SK-N-SH (cell line): ENCODE measurements at regions not wholly inside any gene's neighbourhood (a gene's known extent, or its start where the extent isn't known, plus 50 kb on each side); places are given as distances from the start of the nearest gene placed in this dataset.

Experiments used
- CTCF ChIA-PET: fragments of 300-600, 350-600 bp; formaldehyde crosslinking; extraction: SDS; loops from one replicate; lab custom pipeline; 2021; lab: Yijun Ruan, JAX
- POLR2A ChIA-PET: fragments of 350-600 bp; sonication (Branson Sonifier 250); formaldehyde crosslinking; extraction: SDS; loops from one replicate; lab custom pipeline; 2020; ENCODE audit warnings: antibody characterized with exemption, inconsistent platforms; lab: Yijun Ruan, JAX
- DNase-seq: peaks from one replicate; pipeline ENCODE4 v3.0.0; 2012
- H2AFZ ChIP-seq: fragments of 200-600 bp; sonication (generic); 2 replicates; pipeline ENCODE4 v1.8.1; 2016; ENCODE audit warnings: antibody characterized with exemption, mild to moderate bottlenecking, low read depth
- H3F3A ChIP-seq: fragments of 200-600 bp; sonication (generic); replicated peaks from 2 replicates; pipeline ENCODE3; 2016; ENCODE audit warnings: antibody characterized with exemption, mild to moderate bottlenecking; ENCODE audit not compliant: insufficient read depth
- H3K27ac ChIP-seq, 2 experiments: fragments of 200-500 bp in 1 of 2; fragments of 200-600 bp in 1 of 2; sonication (Bioruptor generic) in 1 of 2; sonication (generic), shearing (Covaris generic) in 1 of 2; 2 replicates each; pipeline versions ENCODE4 v1.5.1 to v1.6.1; 2014 to 2016; ENCODE audit warnings: low read depth in 2 of 2, inconsistent platforms in 1 of 2, low read length in 1 of 2, mild to moderate bottlenecking in 1 of 2, mixed read lengths in 1 of 2
- H3K27me3 ChIP-seq: fragments of 200-600 bp; sonication (generic), shearing (Covaris generic); 2 replicates; pipeline ENCODE4 v1.6.1; 2016; ENCODE audit warnings: mixed run types; ENCODE audit not compliant: insufficient read depth
- H3K36me3 ChIP-seq, 2 experiments: fragments of 200-500 bp in 1 of 2; fragments of 200-600 bp in 1 of 2; sonication (Bioruptor generic) in 1 of 2; sonication (generic) in 1 of 2; replicated peaks in 1 of 2; 2 replicates each; pipeline versions ENCODE3 to v1.5.1; 2014 to 2016; ENCODE audit warnings: low read length in 1 of 2, mild to moderate bottlenecking in 1 of 2; ENCODE audit not compliant: insufficient read depth in 2 of 2, control insufficient read depth in 1 of 2
- H3K4me1 ChIP-seq, 2 experiments: fragments of 200-500 bp in 1 of 2; fragments of 200-600 bp in 1 of 2; sonication (Bioruptor generic) in 1 of 2; sonication (generic), shearing (Covaris generic) in 1 of 2; 2 replicates each; pipeline versions ENCODE4 v1.5.1 to v1.6.1; 2014 to 2016; ENCODE audit warnings: low read depth in 1 of 2, low read length in 1 of 2, mixed run types in 1 of 2; ENCODE audit not compliant: insufficient read depth in 2 of 2, control insufficient read depth in 1 of 2
- H3K4me2 ChIP-seq: fragments of 200-600 bp; sonication (generic), shearing (Covaris generic); 2 replicates; pipeline ENCODE4 v1.6.1; 2017; ENCODE audit warnings: mixed run types
- H3K4me3 ChIP-seq, 2 experiments: fragments of 200-500 bp in 1 of 2; fragments of 200-600 bp in 1 of 2; sonication (Bioruptor generic) in 1 of 2; sonication (generic), shearing (Covaris generic) in 1 of 2; 2 replicates each; pipeline versions ENCODE4 v1.5.1 to v1.8.1; 2014 to 2016; ENCODE audit warnings: low read depth in 2 of 2, inconsistent platforms in 1 of 2, low read length in 1 of 2, mild to moderate bottlenecking in 1 of 2, mixed read lengths in 1 of 2, moderate library complexity in 1 of 2
- H3K79me2 ChIP-seq: fragments of 200-600 bp; sonication (generic); 2 replicates; pipeline ENCODE4 v1.8.1; 2017; ENCODE audit warnings: mild to moderate bottlenecking; ENCODE audit not compliant: insufficient read depth
- H3K9ac ChIP-seq: fragments of 200-600 bp; sonication (generic); 2 replicates; pipeline ENCODE4 v1.6.1; 2017; ENCODE audit warnings: mixed run types
- H3K9me2 ChIP-seq: fragments of 200-600 bp; sonication (generic); 2 replicates; pipeline ENCODE4 v1.6.1; 2017; ENCODE audit warnings: mixed run types
- H3K9me3 ChIP-seq: fragments of 200-600 bp; sonication (generic); 2 replicates; pipeline ENCODE4 v1.6.1; 2017; ENCODE audit warnings: mixed run types, mild to moderate bottlenecking, moderate library complexity
- H4K20me1 ChIP-seq: fragments of 200-600 bp; sonication (generic); 2 replicates; pipeline ENCODE4 v1.6.1; 2017; ENCODE audit warnings: mild to moderate bottlenecking, mixed run types; ENCODE audit not compliant: insufficient read depth
- CHD2 ChIP-seq: fragments of 150-350 bp; IDR thresholded peaks from 2 replicates; pipeline ENCODE4 v1.6.1; 2018; ENCODE audit warnings: low read length; ENCODE audit not compliant: partially characterized antibody
- ELF1 ChIP-seq: IDR thresholded peaks from 2 replicates; pipeline ENCODE4 v1.4.0; 2012
- EP300 ChIP-seq, 2 experiments: IDR thresholded peaks; 2 replicates each; pipeline versions ENCODE4 v1.4.0 to v1.6.1; 2012; ENCODE audit warnings: borderline replicate concordance in 1 of 2, low read depth in 1 of 2, low read length in 1 of 2
- FOXJ3 ChIP-seq: sonication (generic); formaldehyde crosslinking; IDR thresholded peaks from 2 replicates; pipeline ENCODE4 v1.5.1; 2020; ENCODE audit warnings: mild to moderate bottlenecking, missing genetic modification reagents
- FOXM1 ChIP-seq: IDR thresholded peaks from 2 replicates; pipeline ENCODE4 v1.4.0; 2012; ENCODE audit warnings: low read depth, mild to moderate bottlenecking
- GATA2 ChIP-seq: sonication (generic); formaldehyde crosslinking; IDR thresholded peaks from 2 replicates; pipeline ENCODE4 v1.5.0; 2020; ENCODE audit warnings: mild to moderate bottlenecking, missing genetic modification reagents
- JUND ChIP-seq: IDR thresholded peaks from 2 replicates; pipeline ENCODE4 v1.4.0; 2012
- MXI1 ChIP-seq: IDR thresholded peaks from 2 replicates; pipeline ENCODE4 v1.6.1; 2012; ENCODE audit warnings: mild to moderate bottlenecking, low read depth, low read length, improper control_type of control experiment
- NFIC ChIP-seq: IDR thresholded peaks from 2 replicates; pipeline ENCODE4 v1.4.0; 2012; ENCODE audit warnings: borderline replicate concordance
- POLR2AphosphoS5 ChIP-seq: IDR thresholded peaks from 2 replicates; pipeline ENCODE4 v1.6.1; 2012; ENCODE audit warnings: low read depth, low read length
- RCOR1 ChIP-seq: fragments of 150-350 bp; IDR thresholded peaks from 2 replicates; pipeline ENCODE4 v1.6.1; 2017; ENCODE audit warnings: antibody characterized with exemption, low read length
- RXRA ChIP-seq: IDR thresholded peaks from 2 replicates; pipeline ENCODE4 v1.4.0; 2012; ENCODE audit warnings: low read depth, mild to moderate bottlenecking, borderline replicate concordance
- SIN3A ChIP-seq: IDR thresholded peaks from 2 replicates; pipeline ENCODE4 v1.6.1; 2012; ENCODE audit warnings: low read depth, mild to moderate bottlenecking, low read length, moderate library complexity, borderline replicate concordance
- SMC3 ChIP-seq: IDR thresholded peaks from 2 replicates; pipeline ENCODE4 v1.6.1; 2012; ENCODE audit warnings: low read depth, low read length, improper control_type of control experiment
- YY1 ChIP-seq: IDR thresholded peaks from 2 replicates; pipeline ENCODE4 v1.4.0; 2012; ENCODE audit warnings: low read depth, mild to moderate bottlenecking
- WGBS: methylation state at CpG from one replicate; pipeline ENCODE4 v1.1.6; 2017; ENCODE audit warnings: low lambda C conversion rate; 5-methylcytosine and 5-hydroxymethylcytosine counted together
- TF ChIP-seq, protein P1 (sequence below): fragments of 150-350 bp; IDR thresholded peaks from 2 replicates; pipeline ENCODE4 v1.6.1; 2016; ENCODE audit warnings: mild to moderate bottlenecking, low read depth, low read length
- TF ChIP-seq, protein P2 (sequence below): fragments of 200-600 bp; sonication (generic); IDR thresholded peaks from 2 replicates; pipeline ENCODE4 v1.6.1; 2017; ENCODE audit warnings: antibody characterized with exemption, mild to moderate bottlenecking, moderate library complexity
- TF ChIP-seq, protein P3 (sequence below): fragments of 150-350 bp; IDR thresholded peaks from 2 replicates; pipeline ENCODE4 v1.6.1; 2017; ENCODE audit warnings: antibody characterized with exemption, low read length, low read depth, borderline replicate concordance
- TF ChIP-seq, protein P4 (sequence below): IDR thresholded peaks from 2 replicates; pipeline ENCODE4 v1.4.0; 2012; ENCODE audit warnings: low read depth
- TF ChIP-seq, protein P5 (sequence below): IDR thresholded peaks from 2 replicates; pipeline ENCODE4 v1.4.0; 2012; ENCODE audit warnings: low read depth, borderline replicate concordance

DNA sequence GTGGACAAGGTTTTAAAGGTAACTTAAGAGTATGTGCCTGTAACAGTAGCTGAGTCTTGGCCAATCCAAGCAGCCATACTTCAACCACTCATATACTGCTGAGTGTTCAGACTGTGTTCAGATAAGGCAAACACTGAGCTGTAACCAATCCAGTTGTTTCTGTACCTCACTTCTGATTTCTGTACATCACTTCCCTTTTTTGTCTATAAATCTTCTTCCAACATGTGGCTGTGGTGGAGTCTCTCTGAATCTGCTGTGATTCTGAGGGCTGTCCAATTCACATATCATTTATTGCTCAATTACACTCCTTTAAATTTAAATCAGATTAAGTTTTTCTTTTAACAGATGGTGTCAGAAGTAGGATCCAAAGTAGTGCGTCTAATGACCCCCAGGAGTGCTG, 149.5 kb upstream of the PHF14 start (continued):
- TF ChIP-seq RXRA (no peak), SIN3A (no peak), SMC3 (no peak), EP300 (IDR thresholded peaks at IDR 0.05; ENCODE audit: borderline replicate concordance in 1 of 2, low read depth in 1 of 2, low read length in 1 of 2) (no peak), YY1 (no peak), NFIC (no peak), ELF1 (no peak), POLR2AphosphoS5 (no peak), FOXM1 (no peak)
- TF ChIP-seq, protein P1, sequence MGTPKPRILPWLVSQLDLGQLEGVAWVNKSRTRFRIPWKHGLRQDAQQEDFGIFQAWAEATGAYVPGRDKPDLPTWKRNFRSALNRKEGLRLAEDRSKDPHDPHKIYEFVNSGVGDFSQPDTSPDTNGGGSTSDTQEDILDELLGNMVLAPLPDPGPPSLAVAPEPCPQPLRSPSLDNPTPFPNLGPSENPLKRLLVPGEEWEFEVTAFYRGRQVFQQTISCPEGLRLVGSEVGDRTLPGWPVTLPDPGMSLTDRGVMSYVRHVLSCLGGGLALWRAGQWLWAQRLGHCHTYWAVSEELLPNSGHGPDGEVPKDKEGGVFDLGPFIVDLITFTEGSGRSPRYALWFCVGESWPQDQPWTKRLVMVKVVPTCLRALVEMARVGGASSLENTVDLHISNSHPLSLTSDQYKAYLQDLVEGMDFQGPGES, result no peak

DNA sequence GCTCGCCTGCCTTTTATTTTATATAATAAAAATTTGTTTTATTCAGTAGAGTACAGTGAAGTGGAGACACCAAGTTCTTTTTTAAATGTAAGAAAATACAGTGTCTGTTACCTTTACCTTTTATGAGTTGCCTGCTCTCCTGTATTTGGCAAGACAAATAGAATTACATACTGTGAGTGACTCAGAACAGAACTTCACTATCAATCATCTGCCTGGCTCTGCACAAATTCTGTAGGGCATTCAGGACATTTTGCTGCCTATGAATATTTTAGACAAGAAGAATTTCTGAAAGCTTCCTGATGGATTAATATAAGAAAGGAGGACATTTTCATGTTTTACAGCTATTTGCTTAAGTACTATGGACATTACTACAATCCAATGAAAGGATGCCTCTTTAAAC, 135.4 kb upstream of the PHF14 start:
- Histone ChIP-seq H3K36me3 (no peaks in the 10 kb centered on the region), H3F3A (no peaks in the 10 kb centered on the region), H2AFZ (no peak overlapping the region), H3K27me3 (no peaks in the 10 kb centered on the region), H3K4me2 (no peak overlapping the region), H4K20me1 (no peaks in the 10 kb centered on the region), H3K79me2 (no peaks in the 10 kb centered on the region), H3K4me1 (peaks cover 0 to 2% of the 10 kb centered on the region in 2 experiments; a peak in 1 of 4 replicates), H3K9ac (no peak overlapping the region), H3K9me3 (no peaks in the 10 kb centered on the region), H3K4me3 (no peak overlapping the region), H3K27ac (no peak overlapping the region), H3K9me2 (no peaks in the 10 kb centered on the region)
- ChIA-PET CTCF (interaction anchor here (1.0 to 1.7 kb wide), 3 partner anchors 9 to 17 kb away, joined by 3 to 4 read pairs (median 3); no protein-coding TSS in a partner anchor), POLR2A (no interaction called here)
- TF ChIP-seq CHD2 (no peak), MXI1 (no peak), RXRA (no peak), SMC3 (no peak), FOXJ3 (no peak)
- DNase-seq, result no peak
- WGBS, result 6% methylated on average over 1 of the region's 1 CpG

DNA sequence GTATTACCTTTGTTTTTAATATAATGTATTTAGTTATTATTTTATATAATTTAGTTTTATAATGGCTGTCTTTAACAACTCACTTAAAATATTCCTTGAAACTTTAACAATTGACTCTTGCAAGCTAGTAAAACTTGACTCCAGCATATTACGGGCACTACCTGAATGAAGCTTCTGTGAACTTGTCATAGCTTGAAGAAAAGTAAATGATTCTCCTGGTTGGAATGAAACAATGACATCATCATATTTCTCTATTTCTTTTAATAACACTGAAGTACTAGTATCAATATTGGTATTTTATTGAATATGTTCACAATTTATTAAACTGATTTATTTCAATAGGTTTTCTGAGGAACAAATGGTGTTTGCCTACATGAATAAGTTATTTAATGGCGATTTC, 128.4 kb upstream of the PHF14 start:
- H3K9ac ChIP-seq, result no peak overlapping the region
- H3F3A ChIP-seq, result no peaks in the 10 kb centered on the region
- no peaks in the 10 kb centered on the region for H3K9me3 ChIP-seq
- H3K36me3 ChIP-seq, result no peaks in the 10 kb centered on the region
- DNase-seq, result no peak
- CTCF ChIA-PET, result interaction anchor here (0.6 kb wide), 1 partner anchor 529 kb away, joined by 3 read pairs; no protein-coding TSS in a partner anchor
- no peaks in the 10 kb centered on the region for H4K20me1 ChIP-seq
- H3K79me2 ChIP-seq, result no peaks in the 10 kb centered on the region
- H2AFZ ChIP-seq, result no peak overlapping the region
- H3K4me2 ChIP-seq, result no peak overlapping the region
- 41% methylated on average over 2 of the region's 2 CpGs for WGBS
- POLR2A ChIA-PET, result no interaction called here
- no peaks in the 10 kb centered on the region for H3K27me3 ChIP-seq
- H3K4me1 ChIP-seq, result peaks cover 0 to 4% of the 10 kb centered on the region in 2 experiments; a peak in 1 of 4 replicates
- H3K4me3 ChIP-seq, result no peak overlapping the region
- H3K9me2 ChIP-seq, result no peaks in the 10 kb centered on the region
- H3K27ac ChIP-seq, result no peak overlapping the region
- TF ChIP-seq SMC3 (no peak), YY1 (no peak), JUND (no peak), GATA2 (no peak), SIN3A (no peak), RXRA (no peak), RCOR1 (no peak)
- TF ChIP-seq, protein P2, sequence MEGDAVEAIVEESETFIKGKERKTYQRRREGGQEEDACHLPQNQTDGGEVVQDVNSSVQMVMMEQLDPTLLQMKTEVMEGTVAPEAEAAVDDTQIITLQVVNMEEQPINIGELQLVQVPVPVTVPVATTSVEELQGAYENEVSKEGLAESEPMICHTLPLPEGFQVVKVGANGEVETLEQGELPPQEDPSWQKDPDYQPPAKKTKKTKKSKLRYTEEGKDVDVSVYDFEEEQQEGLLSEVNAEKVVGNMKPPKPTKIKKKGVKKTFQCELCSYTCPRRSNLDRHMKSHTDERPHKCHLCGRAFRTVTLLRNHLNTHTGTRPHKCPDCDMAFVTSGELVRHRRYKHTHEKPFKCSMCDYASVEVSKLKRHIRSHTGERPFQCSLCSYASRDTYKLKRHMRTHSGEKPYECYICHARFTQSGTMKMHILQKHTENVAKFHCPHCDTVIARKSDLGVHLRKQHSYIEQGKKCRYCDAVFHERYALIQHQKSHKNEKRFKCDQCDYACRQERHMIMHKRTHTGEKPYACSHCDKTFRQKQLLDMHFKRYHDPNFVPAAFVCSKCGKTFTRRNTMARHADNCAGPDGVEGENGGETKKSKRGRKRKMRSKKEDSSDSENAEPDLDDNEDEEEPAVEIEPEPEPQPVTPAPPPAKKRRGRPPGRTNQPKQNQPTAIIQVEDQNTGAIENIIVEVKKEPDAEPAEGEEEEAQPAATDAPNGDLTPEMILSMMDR, result no peak
- TF ChIP-seq, protein P3, sequence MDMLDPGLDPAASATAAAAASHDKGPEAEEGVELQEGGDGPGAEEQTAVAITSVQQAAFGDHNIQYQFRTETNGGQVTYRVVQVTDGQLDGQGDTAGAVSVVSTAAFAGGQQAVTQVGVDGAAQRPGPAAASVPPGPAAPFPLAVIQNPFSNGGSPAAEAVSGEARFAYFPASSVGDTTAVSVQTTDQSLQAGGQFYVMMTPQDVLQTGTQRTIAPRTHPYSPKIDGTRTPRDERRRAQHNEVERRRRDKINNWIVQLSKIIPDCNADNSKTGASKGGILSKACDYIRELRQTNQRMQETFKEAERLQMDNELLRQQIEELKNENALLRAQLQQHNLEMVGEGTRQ, result no peak
- TF ChIP-seq, protein P4, sequence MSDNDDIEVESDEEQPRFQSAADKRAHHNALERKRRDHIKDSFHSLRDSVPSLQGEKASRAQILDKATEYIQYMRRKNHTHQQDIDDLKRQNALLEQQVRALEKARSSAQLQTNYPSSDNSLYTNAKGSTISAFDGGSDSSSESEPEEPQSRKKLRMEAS, result no peak
- TF ChIP-seq, protein P5, sequence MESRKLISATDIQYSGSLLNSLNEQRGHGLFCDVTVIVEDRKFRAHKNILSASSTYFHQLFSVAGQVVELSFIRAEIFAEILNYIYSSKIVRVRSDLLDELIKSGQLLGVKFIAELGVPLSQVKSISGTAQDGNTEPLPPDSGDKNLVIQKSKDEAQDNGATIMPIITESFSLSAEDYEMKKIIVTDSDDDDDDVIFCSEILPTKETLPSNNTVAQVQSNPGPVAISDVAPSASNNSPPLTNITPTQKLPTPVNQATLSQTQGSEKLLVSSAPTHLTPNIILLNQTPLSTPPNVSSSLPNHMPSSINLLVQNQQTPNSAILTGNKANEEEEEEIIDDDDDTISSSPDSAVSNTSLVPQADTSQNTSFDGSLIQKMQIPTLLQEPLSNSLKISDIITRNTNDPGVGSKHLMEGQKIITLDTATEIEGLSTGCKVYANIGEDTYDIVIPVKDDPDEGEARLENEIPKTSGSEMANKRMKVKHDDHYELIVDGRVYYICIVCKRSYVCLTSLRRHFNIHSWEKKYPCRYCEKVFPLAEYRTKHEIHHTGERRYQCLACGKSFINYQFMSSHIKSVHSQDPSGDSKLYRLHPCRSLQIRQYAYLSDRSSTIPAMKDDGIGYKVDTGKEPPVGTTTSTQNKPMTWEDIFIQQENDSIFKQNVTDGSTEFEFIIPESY, result no peak
